ENCODE measurements at regions not wholly inside any gene's neighbourhood (a gene's known extent, or its start where the extent isn't known, plus 50 kb on each side); places are given as distances from the start of the nearest gene placed in this dataset.

GRCh38 chr2:18445433-18446320, 114.8 kb downstream of the RDH14 start:
- no peak for DNase-seq
- H4K5ac ChIP-seq (ENCODE audit: insufficient read length, low read depth, low read length) = no peak overlapping the region
- H3K79me1 ChIP-seq (ENCODE audit: insufficient read depth, low read depth, low read length, poor library complexity, severe bottlenecking) = no peaks in the 10 kb centered on the region
- no peaks in the 10 kb centered on the region for H3K4me1 ChIP-seq (ENCODE audit: insufficient read depth, low read length)
- H3K27ac Mint-ChIP-seq = peak overlapping the region in 1 of 3 experiments; percentile 20; a peak in 1 of 7 replicates
- H3K14ac ChIP-seq (ENCODE audit: insufficient read depth, low read length) = no peak overlapping the region
- H4K8ac ChIP-seq (replicated peaks; ENCODE audit: insufficient read length, low read depth, low read length) = no peak overlapping the region
- no peak overlapping the region for H2BK20ac ChIP-seq (ENCODE audit: low read depth, low read length, poor library complexity, severe bottlenecking)
- no peak overlapping the region for H3K4me2 ChIP-seq (ENCODE audit: insufficient read depth, insufficient read length, low read length)
- H3K23me2 ChIP-seq (ENCODE audit: insufficient read length, low read depth, low read length, poor library complexity, severe bottlenecking) = no peaks in the 10 kb centered on the region
- H2AFZ ChIP-seq (ENCODE audit: low read length) = no peak overlapping the region
- TF ChIP-seq CTCF (conservative IDR thresholded peaks at IDR 0.05) = no peak
- no peaks in the 10 kb centered on the region for H3K36me3 Mint-ChIP-seq (ENCODE audit: insufficient read depth in 1 of 3, low read depth in 3 of 3)
- H3K27ac ChIP-seq (ENCODE audit: insufficient read length, low read depth, low read length) = no peak overlapping the region
- H2BK5ac ChIP-seq (ENCODE audit: insufficient read length, low read length) = no peak overlapping the region
- H3K9ac ChIP-seq (ENCODE audit: extremely low read depth, insufficient read length, low read length) = no peak overlapping the region
- no peak overlapping the region for H3K18ac ChIP-seq (ENCODE audit: insufficient read length, low read depth, low read length)
- no peaks in the 10 kb centered on the region; a peak in 1 of 4 replicates for H3K4me1 Mint-ChIP-seq
- H2BK120ac ChIP-seq (ENCODE audit: low read depth, low read length, poor library complexity, severe bottlenecking) = no peak overlapping the region
- H2BK15ac ChIP-seq (ENCODE audit: low read depth, low read length) = no peak overlapping the region
- no peak overlapping the region for H3K23ac ChIP-seq (ENCODE audit: insufficient read length, low read depth, low read length)
- no peaks in the 10 kb centered on the region for H3K9me3 Mint-ChIP-seq
- H2AK5ac ChIP-seq (ENCODE audit: insufficient read length, low read length) = no peak overlapping the region
- no peaks in the 10 kb centered on the region for H4K20me1 ChIP-seq (ENCODE audit: control insufficient read depth, insufficient read depth, insufficient read length)
- no peak overlapping the region for H3K4ac ChIP-seq (ENCODE audit: low read depth, low read length)
- H3K56ac ChIP-seq (ENCODE audit: insufficient read length, low read depth, low read length) = no peak overlapping the region
- H3T11ph ChIP-seq (ENCODE audit: low read length) = no peak overlapping the region
- H3K27me3 ChIP-seq (ENCODE audit: insufficient read depth, low read length) = no peaks in the 10 kb centered on the region
- H2BK12ac ChIP-seq (ENCODE audit: insufficient read length, low read depth, low read length) = no peak overlapping the region
- H3K9me3 ChIP-seq (ENCODE audit: control insufficient read depth, low read depth, low read length) = no peaks in the 10 kb centered on the region
- no peak overlapping the region for H4K91ac ChIP-seq (ENCODE audit: insufficient read length, low read depth, low read length)
- no CpG with 5 or more reads among the region's 7 CpGs for WGBS (ENCODE audit: extremely low coverage, insufficient read length, low lambda C conversion rate)
- H3K79me2 ChIP-seq (ENCODE audit: insufficient read depth, low read length) = no peaks in the 10 kb centered on the region
- no peaks in the 10 kb centered on the region for H3K27me3 Mint-ChIP-seq (ENCODE audit: low read depth)
- no peak overlapping the region for H3K4me3 Mint-ChIP-seq
